ENCODE measurements at regions not wholly inside any gene's neighbourhood (a gene's known extent, or its start where the extent isn't known, plus 50 kb on each side); places are given as distances from the start of the nearest gene placed in this dataset.

- no peak for DNase-seq (ENCODE audit: low read depth)
Observed at GRCh38 chr22:18731075-18731666, 119.5 kb upstream of the RIMBP3 start.

- DNase-seq (ENCODE audit: low read depth) = peak; percentile 49
Observed at GRCh38 chr22:18730410-18730809, 118.7 kb upstream of the RIMBP3 start.
